GM19468 (cell line): ENCODE measurements at regions not wholly inside any gene's neighbourhood (a gene's known extent, or its start where the extent isn't known, plus 50 kb on each side); places are given as distances from the start of the nearest gene placed in this dataset.

Source experiments
- ATAC-seq: cut with Tn5 transposase; IDR thresholded peaks from one replicate; pipeline ENCODE4 v1.9.1; 2021; ENCODE audit warnings: mild to moderate bottlenecking, moderate library complexity, moderate number of reproducible peaks; ENCODE audit not compliant: unreplicated experiment; ENCODE audit errors: extremely low read depth

- ATAC-seq: peak; percentile 66
Observed at GRCh38 chr2:57536535-57537231, 509.9 kb upstream of the VRK2 start.

- no peak for ATAC-seq
Observed at GRCh38 chr2:57539761-57540160, 506.8 kb upstream of the VRK2 start.

GRCh38 chr2:57542081-57542480, 504.5 kb upstream of the VRK2 start:
- ATAC-seq: no peak

GRCh38 chr2:57543211-57543610, 503.4 kb upstream of the VRK2 start:
- no peak for ATAC-seq

- ATAC-seq: no peak
Observed at GRCh38 chr2:57544624-57545023, 502.0 kb upstream of the VRK2 start.

GRCh38 chr2:57546478-57546877, 500.1 kb upstream of the VRK2 start:
- ATAC-seq: no peak

- ATAC-seq: peak; percentile 54
Observed at GRCh38 chr2:57549642-57550102, 496.9 kb upstream of the VRK2 start.

GRCh38 chr2:57550912-57551311, 495.7 kb upstream of the VRK2 start:
- no peak for ATAC-seq

GRCh38 chr2:57552885-57553284, 493.7 kb upstream of the VRK2 start:
- no peak for ATAC-seq

GRCh38 chr2:57554348-57554747, 492.3 kb upstream of the VRK2 start:
- ATAC-seq: no peak

- no peak for ATAC-seq
Observed at GRCh38 chr2:57558312-57558711, 488.3 kb upstream of the VRK2 start.

- no peak for ATAC-seq
Observed at GRCh38 chr2:57562495-57562894, 484.1 kb upstream of the VRK2 start.

- ATAC-seq: no peak
Observed at GRCh38 chr2:57563015-57563414, 483.6 kb upstream of the VRK2 start.

GRCh38 chr2:57567245-57567644, 479.4 kb upstream of the VRK2 start:
- no peak for ATAC-seq

GRCh38 chr2:57569396-57569795, 477.2 kb upstream of the VRK2 start:
- ATAC-seq: no peak

- ATAC-seq: no peak
Observed at GRCh38 chr2:57570961-57571360, 475.6 kb upstream of the VRK2 start.

- no peak for ATAC-seq
Observed at GRCh38 chr2:57575700-57576268, 470.8 kb upstream of the VRK2 start.

- ATAC-seq: no peak
Observed at GRCh38 chr2:57576983-57577382, 469.6 kb upstream of the VRK2 start.

- ATAC-seq: no peak
Observed at GRCh38 chr2:57597940-57598339, 448.7 kb upstream of the VRK2 start.

- ATAC-seq: no peak
Observed at GRCh38 chr2:57598551-57598950, 448.1 kb upstream of the VRK2 start.

- ATAC-seq: no peak
Observed at GRCh38 chr2:57602733-57603132, 443.9 kb upstream of the VRK2 start.

- no peak for ATAC-seq
Observed at GRCh38 chr2:57614988-57615387, 431.6 kb upstream of the VRK2 start.
